ENCODE measurements at regions not wholly inside any gene's neighbourhood (a gene's known extent, or its start where the extent isn't known, plus 50 kb on each side); places are given as distances from the start of the nearest gene placed in this dataset.

- TF ChIP-seq POLR2A (IDR thresholded peaks at IDR 0.05) (no peak), POLR2AphosphoS5 (IDR thresholded peaks at IDR 0.05) (no peak), CTCF (IDR thresholded peaks at IDR 0.05) (no peak)
These were observed 322.9 kb upstream of the SPRY2 start for GRCh38 chr13:80663788-80664187.

All from gastroesophageal sphincter (tissue), 3 donors.